ENCODE measurements at regions not wholly inside any gene's neighbourhood (a gene's known extent, or its start where the extent isn't known, plus 50 kb on each side); places are given as distances from the start of the nearest gene placed in this dataset.
A peak's percentile ranks its signal among the peaks of the same experiment; 100 is the strongest.
"Not testable (repeated sequence)": the region's sequence is repeated elsewhere in the genome, so short reads cannot be mapped to it uniquely, and the experiment has no call there.

DNA sequence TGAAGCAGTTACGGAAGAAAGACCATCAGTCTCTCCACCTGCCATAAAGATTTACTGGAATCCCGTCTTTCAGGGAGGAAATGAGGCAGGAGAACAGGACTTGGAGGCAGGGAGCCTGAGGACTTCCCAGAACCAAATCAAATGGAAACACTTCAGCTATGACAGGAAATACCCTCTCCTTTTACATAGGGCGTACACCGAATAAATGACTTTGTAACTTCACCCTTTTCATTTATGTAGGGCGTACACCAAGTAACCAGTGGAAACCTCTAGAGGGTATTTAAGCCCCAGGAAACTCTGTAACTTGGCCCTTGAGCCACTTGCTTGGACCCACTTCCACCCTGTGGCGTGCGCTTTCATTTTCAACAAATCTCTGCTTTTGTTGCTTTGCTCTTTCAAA is 218.3 kb upstream of the SLC39A10 start:
- DNase-seq (ENCODE audit: extremely low read depth in 1 of 11, low read depth in 9 of 11, low spot score in 4 of 11) = no peak

DNA sequence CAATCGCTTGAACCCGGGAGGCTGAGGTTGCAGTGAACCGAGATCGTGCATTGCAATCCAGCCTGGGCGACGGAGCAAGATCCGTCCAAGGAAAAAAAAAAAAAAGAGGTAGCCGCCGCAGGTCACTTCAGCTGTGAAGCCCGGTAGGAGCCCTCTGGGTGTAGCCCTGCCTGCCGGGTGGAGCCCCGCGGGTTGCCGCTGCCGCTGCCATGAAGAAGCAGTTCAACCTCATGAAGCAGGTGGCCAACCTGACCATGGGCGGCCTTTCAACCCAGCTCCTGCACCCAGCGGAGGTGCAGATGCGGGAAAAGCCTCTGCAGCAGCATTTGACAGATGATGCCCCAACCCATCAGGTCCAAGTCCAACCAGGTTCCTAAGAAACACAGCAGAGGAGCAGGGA is 219.5 kb upstream of the SLC39A10 start:
- DNase-seq (ENCODE audit: extremely low read depth in 1 of 11, low read depth in 9 of 11, low spot score in 4 of 11) = no peak

- DNase-seq (ENCODE audit: extremely low read depth in 1 of 11, low read depth in 9 of 11, low spot score in 4 of 11) = no peak
Observed at GRCh38 chr2:195434346-195434745, 222.7 kb upstream of the SLC39A10 start.

- not testable (repeated sequence) for DNase-seq (ENCODE audit: extremely low read depth in 1 of 11, low read depth in 9 of 11, low spot score in 4 of 11)
Observed at GRCh38 chr2:195433729-195434128, 223.3 kb upstream of the SLC39A10 start.

DNA sequence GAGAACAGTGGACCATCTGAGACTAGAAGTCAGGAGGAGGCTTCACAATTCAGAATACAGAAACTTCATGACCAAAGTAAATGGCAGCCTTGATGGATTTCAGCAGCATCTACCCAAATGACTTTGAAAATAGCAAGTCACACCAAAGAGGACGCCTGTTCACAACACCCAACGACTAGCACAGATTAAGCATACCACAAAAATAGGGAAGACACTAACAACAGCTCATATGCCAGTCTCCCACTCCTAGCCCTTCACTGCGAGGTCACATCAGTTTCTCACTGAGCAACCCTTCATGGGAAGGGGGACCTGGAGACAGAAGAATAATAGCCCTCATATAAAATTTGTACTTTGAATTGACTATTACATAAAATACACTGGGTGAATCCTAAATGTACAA is 228.4 kb upstream of the SLC39A10 start:
- DNase-seq (ENCODE audit: extremely low read depth in 1 of 11, low read depth in 9 of 11, low spot score in 4 of 11) = no peak

DNA sequence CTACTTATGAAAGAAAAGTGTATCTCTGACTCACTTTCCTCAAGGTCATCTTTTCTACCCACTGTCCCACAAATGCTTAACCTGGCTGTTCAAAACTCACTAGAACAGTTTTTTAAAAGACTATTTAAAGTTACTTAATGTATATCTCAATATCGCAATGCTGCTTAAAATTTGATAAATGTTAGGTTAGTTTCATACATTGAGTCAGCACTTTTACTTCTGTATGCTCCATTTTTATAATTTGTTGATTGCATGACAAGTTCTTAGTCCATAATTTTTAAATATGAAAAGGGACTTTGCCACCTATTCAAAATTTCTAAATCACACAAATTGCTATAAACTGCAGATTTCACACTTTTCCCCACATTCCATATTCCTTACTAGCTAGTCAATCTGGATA is 231.7 kb upstream of the SLC39A10 start:
- no peak for DNase-seq (ENCODE audit: extremely low read depth in 1 of 11, low read depth in 9 of 11, low spot score in 4 of 11)

DNA sequence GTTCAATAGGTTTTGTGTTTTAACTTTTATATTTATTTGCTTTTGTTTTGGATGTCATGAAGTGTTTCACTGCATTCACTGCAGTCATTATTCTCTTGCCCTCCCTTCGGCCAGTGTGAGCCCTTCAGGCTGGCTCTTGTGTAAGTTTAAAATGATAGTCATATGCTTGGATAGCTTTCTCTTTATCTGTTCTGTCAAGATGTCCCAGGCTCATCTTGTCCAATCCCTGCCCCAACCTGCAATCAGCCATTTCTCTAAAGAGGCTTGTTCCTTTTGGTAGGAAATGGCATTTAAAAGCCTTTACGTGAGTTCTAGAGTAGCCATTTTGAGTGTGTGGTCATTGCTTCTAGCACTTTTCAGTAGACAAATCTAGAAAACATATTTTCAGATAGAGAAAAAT is 238.0 kb upstream of the SLC39A10 start:
- no peak for DNase-seq (ENCODE audit: extremely low read depth in 1 of 11, low read depth in 9 of 11, low spot score in 4 of 11)

GRCh38 chr2:195414537-195415100 is 242.4 kb upstream of the SLC39A10 start:
- peak in 1 of 11 donors; percentile 3 for DNase-seq (ENCODE audit: extremely low read depth in 1 of 11, low read depth in 9 of 11, low spot score in 4 of 11)

- no peak for DNase-seq (ENCODE audit: extremely low read depth in 1 of 11, low read depth in 9 of 11, low spot score in 4 of 11)
Observed at GRCh38 chr2:195413944-195414343, 243.1 kb upstream of the SLC39A10 start.

- no peak for DNase-seq (ENCODE audit: extremely low read depth in 1 of 11, low read depth in 9 of 11, low spot score in 4 of 11)
Observed at GRCh38 chr2:195413422-195413821, 243.6 kb upstream of the SLC39A10 start.

GRCh38 chr2:195411219-195411687 is 245.8 kb upstream of the SLC39A10 start:
- DNase-seq (ENCODE audit: extremely low read depth in 1 of 11, low read depth in 9 of 11, low spot score in 4 of 11) = no peak

DNA sequence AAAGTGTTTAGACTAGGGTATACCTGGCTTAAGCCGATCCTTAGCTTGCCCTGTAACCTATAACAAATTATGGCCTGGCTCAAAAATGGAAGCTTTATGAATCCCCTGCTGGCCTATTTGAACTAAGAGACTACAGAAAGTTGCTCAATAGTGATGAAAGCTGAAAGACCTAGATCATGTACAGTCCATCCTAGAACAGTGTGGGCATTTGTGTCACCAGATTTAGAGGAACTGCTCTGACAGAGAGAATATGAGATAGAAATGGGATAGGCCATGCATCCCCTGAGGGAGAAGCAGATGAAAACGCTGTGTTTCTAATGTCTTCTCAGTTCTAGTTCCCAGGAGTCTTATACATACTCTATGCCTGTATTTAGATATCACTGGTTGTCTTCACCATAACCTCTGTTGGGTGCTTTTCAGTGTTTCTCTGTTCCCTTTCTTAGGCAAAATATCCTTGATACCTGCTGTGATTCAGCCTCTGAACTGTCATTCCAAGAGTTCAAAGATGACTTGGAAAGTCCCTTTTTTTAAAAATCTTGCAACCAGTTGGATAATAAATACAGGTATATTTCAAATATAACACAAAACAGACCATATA is 246.9 kb upstream of the SLC39A10 start:
- DNase-seq (ENCODE audit: extremely low read depth in 1 of 11, low read depth in 9 of 11, low spot score in 4 of 11) = no peak

DNA sequence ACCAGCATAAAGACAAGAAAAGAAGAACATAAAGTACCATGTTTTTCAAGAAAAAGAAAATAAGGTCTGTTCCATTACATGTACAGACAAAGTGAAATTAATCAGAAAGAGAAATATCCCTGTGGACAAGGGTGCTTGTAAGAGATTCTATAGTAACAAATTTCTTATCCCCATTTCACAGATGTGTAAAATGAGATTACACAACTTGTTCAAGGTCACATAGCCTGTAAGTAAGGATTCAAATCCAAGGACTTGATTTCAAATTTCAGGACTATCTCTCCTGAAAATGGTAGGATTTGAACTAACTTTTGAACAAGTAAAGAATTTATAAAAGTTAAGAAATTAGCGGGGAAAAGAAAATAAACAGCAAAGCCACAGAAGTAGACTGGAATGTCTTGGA is 248.2 kb upstream of the SLC39A10 start:
- DNase-seq (ENCODE audit: extremely low read depth in 1 of 11, low read depth in 9 of 11, low spot score in 4 of 11) = no peak

GRCh38 chr2:195408196-195408595 is 248.8 kb upstream of the SLC39A10 start:
- DNase-seq (ENCODE audit: extremely low read depth in 1 of 11, low read depth in 9 of 11, low spot score in 4 of 11) = no peak

GRCh38 chr2:195407783-195408182 is 249.2 kb upstream of the SLC39A10 start:
- no peak for DNase-seq (ENCODE audit: extremely low read depth in 1 of 11, low read depth in 9 of 11, low spot score in 4 of 11)

DNA sequence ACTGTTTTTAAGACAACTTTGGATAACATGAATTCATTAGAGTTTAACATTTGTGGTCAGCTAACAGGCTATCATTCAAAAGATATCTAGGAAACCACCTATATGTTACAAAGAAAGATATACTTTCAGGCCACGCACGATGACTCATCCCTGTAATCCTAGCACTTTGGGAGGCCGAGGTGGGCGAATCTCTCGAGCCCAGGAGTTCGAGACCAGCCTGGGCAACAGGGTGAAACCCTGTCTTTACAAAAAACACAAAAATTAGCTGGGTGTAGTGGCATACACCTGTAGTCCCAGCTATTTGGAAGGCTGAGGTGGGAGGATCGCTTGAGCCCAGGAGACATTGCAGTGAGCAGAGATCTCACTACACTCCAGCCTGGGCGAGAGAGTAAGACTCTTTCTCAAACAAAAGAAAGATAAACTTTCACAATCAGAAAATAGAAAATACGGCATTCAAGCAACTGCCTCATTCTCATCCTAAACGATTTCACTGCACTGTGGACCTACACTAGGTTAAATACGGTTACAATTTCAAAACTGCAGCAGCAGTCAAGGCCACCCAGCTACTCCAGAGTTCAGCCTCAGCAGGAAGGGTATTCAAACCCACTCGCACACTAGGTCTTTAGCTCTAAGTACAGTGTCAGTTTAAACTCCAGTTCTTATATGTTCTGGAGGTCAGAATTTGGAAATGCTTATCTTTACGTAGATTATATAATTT is 250.0 kb upstream of the SLC39A10 start:
- no peak for DNase-seq (ENCODE audit: extremely low read depth in 1 of 11, low read depth in 9 of 11, low spot score in 4 of 11)

DNA sequence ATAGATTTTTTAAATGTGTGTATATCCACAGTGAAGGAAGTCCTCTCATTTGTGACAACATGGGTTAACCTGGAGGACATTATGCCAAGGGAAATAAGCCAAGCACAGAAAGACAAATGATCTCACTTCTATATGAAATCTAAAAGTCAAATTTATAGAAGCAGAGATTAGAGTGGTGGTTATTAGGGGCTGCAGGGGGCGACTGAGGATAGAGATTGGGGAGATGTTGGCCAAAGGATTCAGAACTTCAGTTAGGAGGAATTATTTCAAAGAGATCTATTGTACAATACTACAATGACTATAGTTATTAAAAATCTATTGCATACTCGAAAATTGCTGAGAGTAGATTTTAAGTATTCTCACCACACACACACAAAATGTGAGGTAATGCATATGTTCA is 252.4 kb upstream of the SLC39A10 start:
- no peak for DNase-seq (ENCODE audit: extremely low read depth in 1 of 11, low read depth in 9 of 11, low spot score in 4 of 11)

GRCh38 chr2:195396479-195396878 is 260.5 kb upstream of the SLC39A10 start:
- DNase-seq (ENCODE audit: extremely low read depth in 1 of 11, low read depth in 9 of 11, low spot score in 4 of 11) = no peak

GRCh38 chr2:195395362-195395761 is 261.7 kb upstream of the SLC39A10 start:
- no peak for DNase-seq (ENCODE audit: extremely low read depth in 1 of 11, low read depth in 9 of 11, low spot score in 4 of 11)

DNA sequence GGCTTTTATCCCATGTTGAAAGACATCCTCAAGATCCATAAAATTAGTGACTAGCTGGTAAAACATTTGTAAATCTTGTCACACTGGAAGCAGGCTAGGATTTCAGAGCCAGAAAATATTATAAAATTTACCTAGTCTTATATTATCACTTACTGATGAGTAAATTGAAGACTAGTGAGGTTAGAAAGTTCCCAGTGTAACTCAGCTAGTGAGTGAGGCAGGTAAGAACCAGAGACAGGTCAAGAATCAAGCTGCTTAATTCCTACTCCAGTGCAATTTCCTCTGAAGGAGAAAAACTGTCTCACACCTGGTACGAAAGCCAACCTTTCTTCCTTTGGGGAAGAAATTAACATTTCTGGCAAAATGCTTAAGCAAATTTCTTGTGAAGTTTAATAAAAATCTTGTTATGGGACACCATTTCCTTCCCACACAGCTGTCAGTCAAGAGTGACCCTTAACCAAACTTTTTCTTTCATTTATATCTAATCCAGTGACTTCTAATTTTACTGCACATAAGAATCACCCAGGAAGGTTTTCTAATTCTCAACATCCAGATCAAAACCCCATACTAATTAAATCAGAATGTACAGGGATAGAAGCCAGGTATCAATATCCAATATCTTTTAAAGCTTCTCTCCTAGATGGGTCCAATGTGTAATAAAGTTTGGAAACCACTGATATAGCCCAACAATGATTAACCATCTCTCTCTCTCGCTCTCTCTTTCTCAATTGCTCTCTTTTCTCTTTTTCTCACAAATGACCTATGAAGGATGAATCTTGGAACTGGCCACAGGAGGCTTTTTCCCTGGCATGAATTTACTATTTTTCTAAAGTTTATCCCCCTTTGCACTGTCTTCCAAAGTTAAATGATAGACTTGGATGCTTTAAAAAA is 264.3 kb upstream of the SLC39A10 start:
- no peak for DNase-seq (ENCODE audit: extremely low read depth in 1 of 11, low read depth in 9 of 11, low spot score in 4 of 11)
